GM23338 (cell line): ENCODE measurements at regions not wholly inside any gene's neighbourhood (a gene's known extent, or its start where the extent isn't known, plus 50 kb on each side); places are given as distances from the start of the nearest gene placed in this dataset.

Experiments
- CREB1 ChIP-seq: fragments of 250-450 bp; sonication (Bioruptor Pico); IDR thresholded peaks from 2 replicates; pipeline ENCODE4 v1.5.0; 2020; ENCODE audit warnings: low read depth, mild to moderate bottlenecking, moderate library complexity
- CTCF ChIP-seq, 2 experiments: fragments of 200-600 bp in 1 of 2; sonication (generic) in 1 of 2; conservative IDR thresholded peaks; 2 replicates each; pipeline versions ENCODE4 v1.5.1 to v1.6.1; 2016 to 2017; ENCODE audit warnings: antibody characterized with exemption in 2 of 2, low read depth in 2 of 2, mild to moderate bottlenecking in 2 of 2, moderate library complexity in 1 of 2
- EZH2 ChIP-seq: fragments of 200-600 bp; sonication (generic); IDR thresholded peaks from one replicate; pipeline ENCODE4 v1.8.0; 2017; ENCODE audit warnings: antibody characterized with exemption, mild to moderate bottlenecking, low read depth; ENCODE audit not compliant: unreplicated experiment
- EZH2phosphoT487 ChIP-seq: fragments of 200-600 bp; sonication (generic); IDR thresholded peaks from one replicate; pipeline ENCODE4 v1.8.1; 2018; ENCODE audit warnings: antibody characterized with exemption; ENCODE audit not compliant: unreplicated experiment
- JUNB ChIP-seq: IDR thresholded peaks from one replicate; pipeline ENCODE4 v1.6.1; 2016; ENCODE audit warnings: antibody characterized with exemption; ENCODE audit not compliant: unreplicated experiment
- NANOG ChIP-seq: IDR thresholded peaks from 2 replicates; pipeline ENCODE4 v1.6.1; 2016; ENCODE audit warnings: antibody characterized with exemption, borderline replicate concordance
- POLR2AphosphoS5 ChIP-seq: IDR thresholded peaks from 2 replicates; pipeline ENCODE4 v1.6.1; 2016; ENCODE audit warnings: antibody characterized with exemption, low read depth
- REST ChIP-seq: IDR thresholded peaks from one replicate; pipeline ENCODE4 v1.6.1; 2018; ENCODE audit warnings: antibody characterized with exemption; ENCODE audit not compliant: unreplicated experiment

GRCh38 chr16:66175636-66176035, 190.9 kb upstream of the CDH5 start:
- TF ChIP-seq CTCF (conservative IDR thresholded peaks at IDR 0.05; ENCODE audit: low read depth in 2 of 2) (no peak), POLR2AphosphoS5 (no peak), EZH2phosphoT487 (no peak), EZH2 (no peak), NANOG (no peak), REST (no peak), CREB1 (CRISPR knock-in tag) (no peak), JUNB (no peak)
